GM18508 (cell line): ENCODE measurements at regions not wholly inside any gene's neighbourhood (a gene's known extent, or its start where the extent isn't known, plus 50 kb on each side); places are given as distances from the start of the nearest gene placed in this dataset.

Experiments used
- ATAC-seq: cut with Tn5 transposase; IDR thresholded peaks from one replicate; pipeline ENCODE4 v1.9.1; 2021; ENCODE audit warnings: moderate number of reproducible peaks; ENCODE audit not compliant: insufficient read depth, unreplicated experiment

DNA sequence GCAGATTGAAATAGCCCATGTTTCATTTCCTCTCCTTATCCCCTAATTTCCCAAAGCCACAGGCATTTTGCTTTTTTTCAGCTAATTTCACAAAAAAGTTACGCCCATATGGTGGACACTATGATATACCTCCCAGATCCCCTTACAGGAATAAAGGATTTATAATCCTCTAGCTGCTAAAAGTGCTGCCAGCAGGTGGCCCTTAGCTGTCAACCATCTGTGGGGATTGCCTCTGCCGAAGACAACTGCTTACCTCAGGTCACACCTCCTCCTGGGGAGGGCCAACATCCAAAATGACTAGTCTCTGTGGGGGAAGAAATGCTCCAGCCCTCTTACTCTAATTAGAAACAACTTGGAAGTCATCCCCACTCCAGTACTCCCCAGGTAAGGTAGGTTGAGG lies 61.0 kb upstream of the EPB41L3 start:
- ATAC-seq = no peak

DNA sequence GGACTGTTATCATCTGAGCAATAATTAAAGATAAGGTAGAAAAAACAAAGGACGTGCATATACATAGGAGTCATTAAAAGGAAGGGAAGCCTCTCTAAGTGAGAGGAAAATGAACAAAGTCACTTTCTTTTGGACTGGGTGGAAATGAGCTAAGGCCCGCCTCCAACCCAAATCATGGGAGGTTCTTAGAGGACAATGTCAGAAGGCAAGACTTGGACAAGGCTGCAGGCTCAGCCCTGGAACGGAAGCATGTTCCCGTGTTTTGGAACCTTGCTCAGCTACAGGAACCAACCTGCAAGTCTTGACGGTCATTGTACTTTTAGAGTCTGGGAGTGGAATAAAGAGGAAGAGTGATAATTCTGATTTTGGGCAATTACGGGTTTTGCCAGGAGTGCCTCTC lies 59.4 kb upstream of the EPB41L3 start:
- no peak for ATAC-seq

DNA sequence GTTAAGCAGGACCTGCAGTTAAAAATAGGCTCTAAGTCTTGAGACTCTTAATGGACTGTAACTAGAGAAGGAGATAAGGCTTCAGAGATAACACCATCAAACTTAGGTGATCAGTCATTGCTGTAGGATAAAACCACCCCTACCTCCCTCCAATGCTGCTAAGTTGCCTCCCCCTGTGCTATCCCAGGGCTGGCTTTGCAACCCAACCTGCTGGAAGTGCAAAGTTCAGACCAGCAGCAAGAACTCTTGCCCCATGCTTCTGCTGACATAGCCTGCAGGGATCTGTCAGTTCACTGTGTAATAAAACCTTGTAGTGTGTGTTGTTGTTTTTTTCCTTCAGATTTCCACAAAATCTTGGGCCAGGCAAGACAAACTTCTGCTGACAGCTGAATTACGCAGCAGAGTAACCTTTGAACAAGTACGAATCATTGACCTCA lies 57.4 kb upstream of the EPB41L3 start:
- ATAC-seq = no peak

DNA sequence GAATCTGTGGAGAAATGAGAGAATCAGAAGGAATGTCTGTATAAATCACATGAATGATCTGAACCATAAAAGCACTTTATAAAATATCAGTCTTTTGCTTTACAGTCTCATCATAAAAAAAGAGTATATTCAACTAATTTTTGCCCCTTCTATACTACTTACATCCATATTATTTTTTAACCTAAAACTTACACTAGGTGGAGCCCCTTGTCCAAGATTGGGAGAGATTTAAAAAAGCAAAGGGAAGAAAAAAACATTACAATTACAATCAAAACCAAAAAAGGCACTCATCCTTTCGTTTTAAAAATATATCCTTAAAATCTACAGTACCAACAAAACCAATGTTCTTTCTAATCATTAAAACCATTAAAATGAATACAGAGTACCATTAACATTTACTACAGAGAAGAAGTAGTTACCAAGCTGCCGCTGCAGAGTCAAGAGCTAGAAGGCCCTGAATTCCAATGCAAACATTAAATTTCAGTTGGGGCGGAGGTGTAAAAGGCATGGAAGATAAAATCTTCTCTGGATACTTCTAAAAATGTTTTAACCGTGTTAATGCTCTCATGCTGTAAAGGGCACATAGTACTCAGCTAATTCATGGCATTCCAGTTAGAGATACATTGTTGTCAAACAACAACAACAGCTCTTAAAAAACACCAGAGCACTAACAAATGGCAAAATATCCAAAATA lies 56.7 kb upstream of the EPB41L3 start:
- no peak for ATAC-seq

GRCh38 chr18:5596585-5596984 lies 52.8 kb upstream of the EPB41L3 start:
- no peak for ATAC-seq
